ENCODE measurements at regions not wholly inside any gene's neighbourhood (a gene's known extent, or its start where the extent isn't known, plus 50 kb on each side); places are given as distances from the start of the nearest gene placed in this dataset.
"Not testable (repeated sequence)": the region's sequence is repeated elsewhere in the genome, so short reads cannot be mapped to it uniquely, and the experiment has no call there.

DNA sequence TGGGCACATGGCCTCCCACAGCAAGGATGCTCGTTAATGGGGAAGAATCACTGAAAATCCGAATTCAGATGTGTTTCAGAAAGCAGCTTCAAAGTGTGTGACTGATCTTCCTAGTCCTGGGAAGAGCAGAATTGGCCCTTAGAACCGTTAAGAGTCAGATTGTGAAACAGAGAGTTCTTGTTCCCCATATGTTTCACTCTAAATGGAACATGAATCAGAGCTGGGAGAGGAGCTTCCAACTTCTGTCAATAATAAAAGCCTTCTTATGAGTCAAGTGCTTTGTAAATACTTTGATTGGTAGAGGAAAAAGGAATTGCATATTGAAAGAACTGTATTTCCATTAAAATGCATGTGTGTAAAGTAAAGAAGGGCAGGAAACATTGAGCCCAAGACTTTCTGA, 256.1 kb upstream of the PLGLB1 start:
- not testable (repeated sequence) for H3K4me3 ChIP-seq (ENCODE audit: low read depth in 1 of 2, low read length in 2 of 2); H3K27me3 ChIP-seq (ENCODE audit: low read depth, low read length); H3K27ac ChIP-seq (ENCODE audit: low read length); H3K36me3 ChIP-seq (ENCODE audit: control insufficient read depth in 1 of 2, insufficient read depth in 2 of 2, low read length in 2 of 2); H3K9me3 ChIP-seq (ENCODE audit: control insufficient read depth in 1 of 2, low read length in 2 of 2); H3K4me1 ChIP-seq (ENCODE audit: control insufficient read depth in 1 of 2, insufficient read depth in 2 of 2, low read length in 2 of 2)

DNA sequence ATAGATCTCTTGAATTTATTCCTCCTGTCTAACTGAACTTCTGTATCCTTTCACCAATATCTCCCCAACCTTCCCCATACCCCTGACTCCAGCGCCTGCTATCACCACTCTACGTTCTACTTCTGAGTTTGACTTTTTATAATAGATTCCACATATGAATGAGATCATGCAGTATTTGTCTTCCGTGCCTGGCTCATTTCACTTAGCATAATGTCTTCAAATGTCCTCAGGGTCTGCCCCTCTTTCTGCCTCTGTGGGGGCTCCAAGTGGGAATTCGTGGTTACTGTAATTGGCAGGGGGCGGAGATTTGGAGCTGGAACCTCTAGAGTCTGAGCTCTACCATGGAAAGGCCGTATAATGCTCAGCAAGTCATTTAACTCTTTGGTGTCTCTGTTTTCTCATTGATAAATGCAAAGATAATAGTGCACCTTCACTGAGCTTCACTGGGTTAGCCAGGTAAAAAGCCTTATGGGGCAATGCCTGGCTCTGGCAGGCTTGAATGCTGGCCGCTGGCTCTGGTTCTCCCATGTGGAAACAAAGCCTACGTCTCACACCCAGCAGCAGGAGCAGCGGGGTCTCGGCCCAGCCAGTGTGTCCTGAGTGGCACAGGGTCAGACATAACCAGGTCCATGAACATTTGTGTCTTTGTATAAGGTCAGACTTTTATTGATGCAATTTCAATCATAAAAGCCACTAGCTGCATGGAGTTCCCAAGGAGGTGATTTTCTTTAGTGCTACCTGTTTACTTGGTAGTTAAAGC, 259.1 kb upstream of the PLGLB1 start:
- not testable (repeated sequence) for H3K4me1 ChIP-seq (ENCODE audit: control insufficient read depth in 1 of 2, insufficient read depth in 2 of 2, low read length in 2 of 2); H3K9me3 ChIP-seq (ENCODE audit: control insufficient read depth in 1 of 2, low read length in 2 of 2); H3K27ac ChIP-seq (ENCODE audit: low read length); H3K36me3 ChIP-seq (ENCODE audit: control insufficient read depth in 1 of 2, insufficient read depth in 2 of 2, low read length in 2 of 2); H3K4me3 ChIP-seq (ENCODE audit: low read depth in 1 of 2, low read length in 2 of 2); H3K27me3 ChIP-seq (ENCODE audit: low read depth, low read length)

DNA sequence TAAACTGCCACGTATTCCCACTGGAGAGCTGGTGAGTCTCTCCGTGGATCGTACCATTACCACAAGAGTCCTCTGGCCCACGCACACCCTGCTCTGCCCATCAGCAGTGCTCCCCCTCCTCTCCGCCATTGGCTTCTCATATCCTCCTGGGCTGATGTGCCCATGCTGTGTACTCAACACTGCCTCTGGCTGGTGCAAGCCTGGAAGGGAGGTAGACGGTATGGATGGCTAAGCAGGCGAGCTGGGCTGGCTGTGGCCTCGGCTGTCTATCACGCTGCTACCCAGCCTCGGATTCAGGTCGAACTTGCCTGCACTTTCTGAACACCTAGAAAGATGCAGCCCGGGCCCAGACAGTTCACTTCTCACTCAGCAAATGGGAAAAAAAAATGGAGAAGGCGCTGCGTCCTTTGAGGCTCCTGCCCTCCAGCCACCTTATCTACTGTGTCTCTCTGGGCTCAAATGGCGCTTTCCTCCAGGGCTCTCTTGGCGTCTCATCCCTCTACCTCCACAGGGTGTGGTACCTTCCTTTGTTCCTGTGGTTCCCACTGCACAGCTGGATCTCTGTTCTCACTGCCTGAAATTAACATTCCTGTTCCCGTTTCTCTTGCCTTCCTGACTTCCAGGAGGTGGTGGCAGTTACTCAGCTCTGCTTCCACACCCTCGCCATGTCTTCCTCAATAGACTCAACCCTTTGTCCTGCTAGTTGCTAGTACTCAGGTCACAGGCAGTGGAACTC, 262.3 kb upstream of the PLGLB1 start:
- not testable (repeated sequence) for H3K4me3 ChIP-seq (ENCODE audit: low read depth in 1 of 2, low read length in 2 of 2); H3K27ac ChIP-seq (ENCODE audit: low read length); H3K27me3 ChIP-seq (ENCODE audit: low read depth, low read length); H3K4me1 ChIP-seq (ENCODE audit: control insufficient read depth in 1 of 2, insufficient read depth in 2 of 2, low read length in 2 of 2); H3K9me3 ChIP-seq (ENCODE audit: control insufficient read depth in 1 of 2, low read length in 2 of 2); H3K36me3 ChIP-seq (ENCODE audit: control insufficient read depth in 1 of 2, insufficient read depth in 2 of 2, low read length in 2 of 2)

DNA sequence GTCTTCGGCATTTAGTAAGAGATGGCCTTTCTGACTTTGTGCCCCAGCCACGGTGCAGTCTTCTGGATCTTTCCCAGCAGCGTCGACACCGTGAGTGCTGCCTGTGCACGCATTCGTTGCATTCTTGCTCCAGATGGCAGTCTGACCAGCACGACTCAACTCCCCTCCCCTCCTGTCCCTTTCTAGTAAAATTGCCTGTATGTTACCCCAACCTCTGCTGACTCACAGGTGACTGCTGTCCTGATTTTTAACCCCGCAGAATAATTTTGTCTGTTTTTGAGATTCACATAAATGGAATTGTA, 262.8 kb upstream of the PLGLB1 start:
- not testable (repeated sequence) for H3K36me3 ChIP-seq (ENCODE audit: control insufficient read depth in 1 of 2, insufficient read depth in 2 of 2, low read length in 2 of 2); H3K4me1 ChIP-seq (ENCODE audit: control insufficient read depth in 1 of 2, insufficient read depth in 2 of 2, low read length in 2 of 2); H3K9me3 ChIP-seq (ENCODE audit: control insufficient read depth in 1 of 2, low read length in 2 of 2); H3K27me3 ChIP-seq (ENCODE audit: low read depth, low read length); H3K4me3 ChIP-seq (ENCODE audit: low read depth in 1 of 2, low read length in 2 of 2); H3K27ac ChIP-seq (ENCODE audit: low read length)

DNA sequence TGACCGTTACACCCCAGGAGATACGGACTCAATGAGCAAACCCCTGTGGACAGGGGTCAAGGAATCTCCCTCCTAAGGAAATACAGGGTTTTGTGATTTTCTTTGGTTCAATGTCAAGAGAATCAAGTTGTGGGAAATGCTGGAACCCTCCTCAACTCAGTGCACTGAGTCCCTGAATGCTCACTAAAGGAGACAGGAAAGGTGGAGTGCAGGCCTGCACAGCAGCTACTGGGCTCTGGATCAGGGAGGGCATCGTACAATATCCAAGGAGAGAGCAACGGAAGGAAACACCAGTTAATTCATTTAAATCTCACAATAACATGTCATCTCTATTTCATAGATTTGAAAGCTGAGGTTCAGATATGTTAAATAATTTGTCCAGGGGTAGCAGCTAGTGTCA, 263.5 kb upstream of the PLGLB1 start:
- H3K27ac ChIP-seq (ENCODE audit: low read length); H3K36me3 ChIP-seq (ENCODE audit: control insufficient read depth in 1 of 2, insufficient read depth in 2 of 2, low read length in 2 of 2); H3K4me1 ChIP-seq (ENCODE audit: control insufficient read depth in 1 of 2, insufficient read depth in 2 of 2, low read length in 2 of 2); H3K4me3 ChIP-seq (ENCODE audit: low read depth in 1 of 2, low read length in 2 of 2); H3K9me3 ChIP-seq (ENCODE audit: control insufficient read depth in 1 of 2, low read length in 2 of 2); H3K27me3 ChIP-seq (ENCODE audit: low read depth, low read length): not testable (repeated sequence)

DNA sequence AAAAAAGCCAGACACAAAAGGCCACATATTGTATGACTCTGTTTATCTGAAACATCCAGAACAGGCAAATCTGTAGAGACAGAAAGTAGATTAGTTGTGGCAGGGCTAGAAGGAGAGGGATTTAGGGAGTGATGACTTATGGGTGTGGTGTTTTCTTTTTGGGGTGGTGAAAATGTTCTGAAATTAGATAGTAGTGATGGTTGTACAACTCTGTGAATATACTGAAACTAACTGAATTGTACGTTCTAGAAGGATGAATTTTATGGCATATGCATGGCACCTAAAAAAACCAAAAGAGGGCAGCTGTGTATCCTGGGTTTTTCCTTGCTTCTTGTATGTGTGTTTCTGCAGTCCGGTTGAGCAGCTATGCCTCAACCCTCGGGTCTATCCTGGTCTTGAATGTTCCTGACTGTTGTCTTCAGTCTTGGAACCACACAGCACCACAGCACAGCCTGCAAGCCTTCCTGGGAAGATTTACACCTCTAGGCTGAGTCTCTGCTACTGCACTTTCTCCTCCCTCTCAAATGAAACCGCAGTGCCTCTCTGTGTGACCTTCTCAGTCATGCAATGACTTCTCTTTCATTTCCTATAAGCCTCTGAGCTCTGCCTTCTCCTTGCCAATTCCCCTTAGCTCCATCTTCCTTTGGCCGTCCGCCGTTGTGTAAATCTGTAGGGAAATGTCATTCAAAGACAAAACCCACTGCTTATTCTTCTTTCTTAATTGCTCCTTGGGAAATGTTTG, 269.1 kb upstream of the PLGLB1 start:
- H3K9me3 ChIP-seq (ENCODE audit: control insufficient read depth in 1 of 2, low read length in 2 of 2); H3K4me1 ChIP-seq (ENCODE audit: control insufficient read depth in 1 of 2, insufficient read depth in 2 of 2, low read length in 2 of 2); H3K27me3 ChIP-seq (ENCODE audit: low read depth, low read length); H3K27ac ChIP-seq (ENCODE audit: low read length); H3K4me3 ChIP-seq (ENCODE audit: low read depth in 1 of 2, low read length in 2 of 2); H3K36me3 ChIP-seq (ENCODE audit: control insufficient read depth in 1 of 2, insufficient read depth in 2 of 2, low read length in 2 of 2): not testable (repeated sequence)

DNA sequence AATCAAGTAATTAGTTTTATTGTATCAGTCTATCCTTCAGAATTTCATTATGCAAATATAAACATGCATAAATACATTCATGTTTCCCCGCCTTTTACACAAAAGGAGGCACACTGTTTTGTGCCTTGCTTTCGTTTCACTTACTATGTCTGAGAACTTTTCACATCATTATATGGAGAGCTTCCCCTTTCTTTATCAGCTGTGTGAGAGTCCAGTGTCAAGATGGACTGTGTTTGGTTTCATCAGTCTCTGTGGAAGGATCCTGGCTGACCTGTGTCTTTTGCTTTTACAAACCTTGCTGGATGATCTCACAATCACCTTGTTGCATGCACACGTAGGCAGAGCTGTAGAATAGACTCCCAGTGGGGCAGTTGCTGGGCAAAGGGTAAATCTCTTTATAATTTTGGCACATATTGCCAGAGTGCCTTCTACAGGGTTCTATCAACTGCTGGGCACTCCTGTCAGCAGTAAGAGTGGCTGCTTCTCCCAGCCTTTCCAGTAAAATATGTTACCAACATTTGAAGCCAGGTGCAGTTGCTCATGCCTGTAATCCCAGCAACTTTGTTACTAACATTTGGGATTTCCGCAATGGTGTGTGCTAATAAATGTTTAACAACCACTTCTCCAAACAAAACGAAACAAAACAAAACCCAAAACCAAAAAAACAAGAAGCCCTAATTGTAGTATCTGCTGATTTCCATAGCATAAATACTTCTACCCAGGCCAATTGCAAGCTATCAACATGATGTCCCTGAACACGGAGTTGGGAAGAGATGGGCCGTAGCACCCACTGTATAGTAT, 270.0 kb upstream of the PLGLB1 start:
- H3K36me3 ChIP-seq (ENCODE audit: control insufficient read depth in 1 of 2, insufficient read depth in 2 of 2, low read length in 2 of 2); H3K4me1 ChIP-seq (ENCODE audit: control insufficient read depth in 1 of 2, insufficient read depth in 2 of 2, low read length in 2 of 2); H3K4me3 ChIP-seq (ENCODE audit: low read depth in 1 of 2, low read length in 2 of 2); H3K9me3 ChIP-seq (ENCODE audit: control insufficient read depth in 1 of 2, low read length in 2 of 2); H3K27ac ChIP-seq (ENCODE audit: low read length); H3K27me3 ChIP-seq (ENCODE audit: low read depth, low read length): not testable (repeated sequence)

DNA sequence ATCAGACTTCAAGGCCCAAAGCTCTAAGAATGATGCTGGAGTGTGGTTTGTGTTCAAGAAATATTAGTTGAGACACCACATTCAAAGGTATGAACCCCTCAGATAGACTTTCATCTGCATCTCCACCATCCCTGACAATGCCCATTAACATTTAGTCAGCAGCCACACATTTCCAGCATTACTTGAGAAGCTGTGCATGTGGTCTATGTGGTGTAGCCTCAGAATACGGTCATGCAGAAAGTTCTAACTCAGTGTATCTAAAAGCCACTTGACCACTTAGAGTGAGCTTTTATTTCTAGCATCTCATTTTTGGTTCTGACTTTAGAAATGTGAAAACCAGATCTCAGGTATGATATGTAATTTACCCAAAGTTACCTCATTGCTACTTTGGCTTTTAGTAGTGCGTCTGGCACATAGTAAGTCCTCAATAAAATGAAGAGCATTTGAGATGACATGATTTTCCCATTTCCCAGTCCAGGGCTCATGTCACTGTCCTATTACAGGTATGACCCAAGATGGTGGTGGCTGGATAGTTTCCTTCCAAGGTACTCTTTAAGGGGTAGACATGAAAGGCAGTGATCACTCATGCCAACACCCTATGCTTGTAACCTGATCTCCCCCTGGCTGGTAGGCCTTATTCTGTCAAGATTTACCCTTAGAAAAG, 272.4 kb upstream of the PLGLB1 start:
- not testable (repeated sequence) for H3K4me3 ChIP-seq (ENCODE audit: low read depth in 1 of 2, low read length in 2 of 2); H3K9me3 ChIP-seq (ENCODE audit: control insufficient read depth in 1 of 2, low read length in 2 of 2); H3K36me3 ChIP-seq (ENCODE audit: control insufficient read depth in 1 of 2, insufficient read depth in 2 of 2, low read length in 2 of 2); H3K4me1 ChIP-seq (ENCODE audit: control insufficient read depth in 1 of 2, insufficient read depth in 2 of 2, low read length in 2 of 2); H3K27ac ChIP-seq (ENCODE audit: low read length); H3K27me3 ChIP-seq (ENCODE audit: low read depth, low read length)

DNA sequence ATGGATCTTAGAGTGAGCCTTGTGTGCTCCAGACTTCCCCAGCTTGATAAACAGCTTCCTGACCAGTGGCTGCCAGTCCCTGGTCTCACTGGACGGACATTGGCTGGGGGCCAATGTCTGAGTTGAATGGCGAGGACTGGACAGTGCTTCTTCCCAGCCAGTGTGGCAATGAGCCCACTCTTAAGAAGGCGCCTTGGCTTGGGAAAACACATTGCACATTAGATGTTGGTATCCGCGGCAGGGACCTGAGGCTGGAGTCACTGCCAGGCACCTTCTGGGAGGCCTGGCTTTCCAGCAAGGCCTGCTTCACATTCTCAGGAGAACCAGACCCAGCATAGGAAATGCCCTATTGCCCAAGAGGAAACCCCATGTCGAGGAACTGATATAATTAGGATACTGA, 273.5 kb upstream of the PLGLB1 start:
- not testable (repeated sequence) for H3K36me3 ChIP-seq (ENCODE audit: control insufficient read depth in 1 of 2, insufficient read depth in 2 of 2, low read length in 2 of 2); H3K4me1 ChIP-seq (ENCODE audit: control insufficient read depth in 1 of 2, insufficient read depth in 2 of 2, low read length in 2 of 2); H3K9me3 ChIP-seq (ENCODE audit: control insufficient read depth in 1 of 2, low read length in 2 of 2); H3K27me3 ChIP-seq (ENCODE audit: low read depth, low read length); H3K27ac ChIP-seq (ENCODE audit: low read length); H3K4me3 ChIP-seq (ENCODE audit: low read depth in 1 of 2, low read length in 2 of 2)

DNA sequence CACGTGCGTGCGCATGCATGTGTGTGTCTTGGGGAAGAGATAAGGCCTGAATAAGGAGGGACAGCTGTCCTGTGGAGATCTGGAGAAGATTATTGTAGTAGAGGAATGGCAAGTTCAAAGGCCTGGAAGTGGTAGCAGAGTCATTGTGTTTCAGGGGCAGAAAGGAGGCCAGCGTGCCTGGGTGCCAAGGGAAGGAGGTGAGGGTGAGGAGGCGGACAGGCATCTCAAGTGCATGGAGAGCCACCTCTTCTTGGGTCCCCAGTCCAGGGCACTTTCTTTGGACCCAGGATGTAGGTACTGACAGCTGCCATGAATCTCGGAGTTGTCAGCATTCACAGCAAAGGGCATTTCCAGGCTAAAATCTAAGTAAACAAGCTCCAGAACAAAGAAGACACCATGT, 279.7 kb upstream of the PLGLB1 start:
- H3K4me1 ChIP-seq (ENCODE audit: control insufficient read depth in 1 of 2, insufficient read depth in 2 of 2, low read length in 2 of 2); H3K27ac ChIP-seq (ENCODE audit: low read length); H3K4me3 ChIP-seq (ENCODE audit: low read depth in 1 of 2, low read length in 2 of 2); H3K27me3 ChIP-seq (ENCODE audit: low read depth, low read length); H3K9me3 ChIP-seq (ENCODE audit: control insufficient read depth in 1 of 2, low read length in 2 of 2); H3K36me3 ChIP-seq (ENCODE audit: control insufficient read depth in 1 of 2, insufficient read depth in 2 of 2, low read length in 2 of 2): not testable (repeated sequence)

DNA sequence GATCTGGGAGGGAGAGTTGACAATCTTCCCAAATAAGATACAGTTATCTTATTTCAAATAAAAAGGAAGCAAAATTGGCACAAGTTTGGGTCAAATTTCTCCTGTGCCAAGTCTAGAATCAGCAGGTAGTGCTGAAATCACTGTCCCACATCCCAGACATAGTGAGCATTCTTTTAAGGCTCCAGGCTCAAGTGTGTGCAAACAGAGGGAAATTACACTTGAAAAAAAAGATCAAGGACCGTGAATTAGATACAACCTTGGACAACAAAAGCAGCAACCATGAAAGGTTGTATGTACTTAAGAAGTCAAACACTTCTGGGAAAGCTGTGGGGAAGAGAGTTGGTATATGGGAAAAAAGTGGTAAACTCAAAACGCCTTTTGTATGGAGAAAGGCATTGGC, 280.2 kb upstream of the PLGLB1 start:
- H3K4me3 ChIP-seq (ENCODE audit: low read depth in 1 of 2, low read length in 2 of 2); H3K27ac ChIP-seq (ENCODE audit: low read length); H3K4me1 ChIP-seq (ENCODE audit: control insufficient read depth in 1 of 2, insufficient read depth in 2 of 2, low read length in 2 of 2); H3K27me3 ChIP-seq (ENCODE audit: low read depth, low read length); H3K9me3 ChIP-seq (ENCODE audit: control insufficient read depth in 1 of 2, low read length in 2 of 2); H3K36me3 ChIP-seq (ENCODE audit: control insufficient read depth in 1 of 2, insufficient read depth in 2 of 2, low read length in 2 of 2): not testable (repeated sequence)
